BE2C (cell line): ENCODE measurements at regions not wholly inside any gene's neighbourhood (a gene's known extent, or its start where the extent isn't known, plus 50 kb on each side); places are given as distances from the start of the nearest gene placed in this dataset.

Experiments
- DNase-seq: peaks from one replicate; pipeline ENCODE4 v3.0.0-alpha.2; 2020
- H3K27me3 ChIP-seq: fragments of 250-450 bp; sonication (Bioruptor Pico); 2 replicates; pipeline ENCODE4 v1.5.1; 2020; ENCODE audit warnings: mild to moderate bottlenecking
- H3K36me3 ChIP-seq: fragments of 250-450 bp; sonication (Bioruptor Pico); 2 replicates; pipeline ENCODE4 v1.5.1; 2020; ENCODE audit warnings: mild to moderate bottlenecking
- H3K4me1 ChIP-seq: fragments of 250-450 bp; sonication (Bioruptor Pico); 2 replicates; pipeline ENCODE4 v1.5.1; 2020
- H3K4me3 ChIP-seq: 2 replicates; pipeline ENCODE4 v1.5.1; 2011; ENCODE audit warnings: low read depth, low read length
- H3K9me3 ChIP-seq: fragments of 250-450 bp; sonication (Bioruptor Pico); 2 replicates; pipeline ENCODE4 v1.5.1; 2020
- CTCF ChIP-seq: IDR thresholded peaks from 2 replicates; pipeline ENCODE4 v1.5.1; 2012; ENCODE audit warnings: mild to moderate bottlenecking, low read depth, low read length

DNA sequence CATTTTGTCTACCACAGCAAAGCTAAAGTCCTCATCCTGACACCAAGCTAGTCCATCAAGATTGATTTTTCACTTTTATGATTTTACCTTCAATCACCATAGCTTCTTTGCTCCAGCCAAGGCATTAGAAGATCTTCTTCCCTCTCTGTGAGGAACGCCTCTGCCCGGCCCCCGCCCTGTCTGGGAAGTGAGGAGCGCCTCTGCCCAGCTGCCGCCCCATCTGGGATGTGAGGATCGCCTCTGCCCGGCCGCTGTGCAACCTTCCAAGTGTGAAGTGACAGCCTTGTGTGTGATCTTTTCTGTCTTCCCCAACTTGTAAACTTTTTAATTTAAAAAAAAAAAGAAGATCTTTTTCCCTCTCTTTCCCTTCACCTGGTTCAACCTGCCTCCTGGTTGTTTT is 210.5 kb upstream of the NREP start:
- H3K27me3 ChIP-seq, result no peaks in the 10 kb centered on the region
- no peaks in the 10 kb centered on the region for H3K36me3 ChIP-seq
- H3K9me3 ChIP-seq, result no peaks in the 10 kb centered on the region
- TF ChIP-seq CTCF, result no peak
- no peak for DNase-seq
- no peaks in the 10 kb centered on the region for H3K4me1 ChIP-seq
- H3K4me3 ChIP-seq, result no peak overlapping the region

- Histone ChIP-seq H3K36me3 (no peaks in the 10 kb centered on the region), H3K4me1 (no peaks in the 10 kb centered on the region), H3K4me3 (no peak overlapping the region), H3K27me3 (no peaks in the 10 kb centered on the region), H3K9me3 (no peaks in the 10 kb centered on the region)
- no peak for DNase-seq
- TF ChIP-seq CTCF, result no peak
These were observed 209.3 kb upstream of the NREP start for GRCh38 chr5:111966290-111966689.

DNA sequence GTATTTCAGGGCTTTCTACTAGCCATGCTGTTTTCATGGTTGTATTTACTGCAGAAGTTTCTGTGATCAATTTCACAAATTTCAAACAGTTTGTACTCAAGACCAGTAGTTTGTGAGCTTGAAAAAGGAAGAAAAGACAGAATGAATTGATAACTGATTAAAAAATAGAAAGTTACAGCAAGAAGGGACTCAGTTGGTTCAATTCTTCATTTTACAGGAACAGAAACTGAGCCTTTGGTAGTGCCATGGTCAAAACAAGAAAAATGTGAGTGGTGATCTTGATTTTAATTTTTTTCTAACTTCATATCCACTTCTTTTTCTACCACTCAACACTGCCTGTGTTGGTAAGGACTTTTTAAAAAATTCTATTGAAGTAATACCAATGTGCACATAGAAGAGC is 206.6 kb upstream of the NREP start:
- Histone ChIP-seq H3K27me3 (no peaks in the 10 kb centered on the region), H3K9me3 (no peaks in the 10 kb centered on the region), H3K4me3 (no peak overlapping the region), H3K36me3 (no peaks in the 10 kb centered on the region), H3K4me1 (no peaks in the 10 kb centered on the region)
- TF ChIP-seq CTCF, result no peak
- no peak for DNase-seq

- no peak for TF ChIP-seq CTCF
- H3K36me3 ChIP-seq, result no peaks in the 10 kb centered on the region
- H3K9me3 ChIP-seq, result no peaks in the 10 kb centered on the region
- H3K4me3 ChIP-seq, result no peak overlapping the region
- H3K4me1 ChIP-seq, result no peaks in the 10 kb centered on the region
- H3K27me3 ChIP-seq, result no peaks in the 10 kb centered on the region
- DNase-seq, result no peak
These were observed 205.9 kb upstream of the NREP start for GRCh38 chr5:111962906-111963305.

DNA sequence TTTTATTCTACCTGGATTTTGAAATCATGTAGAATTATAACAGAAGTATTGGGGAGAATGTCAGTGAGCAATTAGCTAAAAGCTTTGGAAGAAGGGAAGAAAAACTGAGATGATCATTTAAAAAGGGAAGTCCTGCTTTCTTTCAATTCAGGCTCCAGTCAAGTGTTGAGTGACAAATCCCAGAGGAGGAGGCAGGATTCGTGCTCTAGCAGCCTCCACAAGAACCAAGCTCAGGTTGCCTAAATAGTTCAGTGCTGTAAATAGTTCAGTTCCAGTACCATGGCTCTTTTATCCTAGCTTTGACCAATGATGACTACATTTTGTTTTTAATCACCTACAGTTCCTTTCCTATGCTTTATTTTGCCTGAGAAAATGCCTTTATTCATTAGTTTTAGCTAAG is 204.9 kb upstream of the NREP start:
- Histone ChIP-seq H3K4me3 (no peak overlapping the region), H3K9me3 (no peaks in the 10 kb centered on the region), H3K4me1 (no peaks in the 10 kb centered on the region), H3K27me3 (no peaks in the 10 kb centered on the region), H3K36me3 (no peaks in the 10 kb centered on the region)
- no peak for DNase-seq
- no peak for TF ChIP-seq CTCF

GRCh38 chr5:111960476-111961215 is 203.7 kb upstream of the NREP start:
- TF ChIP-seq CTCF, result no peak
- H3K4me3 ChIP-seq, result no peak overlapping the region
- H3K36me3 ChIP-seq, result no peaks in the 10 kb centered on the region
- H3K9me3 ChIP-seq, result no peaks in the 10 kb centered on the region
- no peak for DNase-seq
- H3K4me1 ChIP-seq, result no peaks in the 10 kb centered on the region
- no peaks in the 10 kb centered on the region for H3K27me3 ChIP-seq
